Hematopoietic multipotent progenitor cell (in vitro differentiated cells): ENCODE measurements at regions not wholly inside any gene's neighbourhood (a gene's known extent, or its start where the extent isn't known, plus 50 kb on each side); places are given as distances from the start of the nearest gene placed in this dataset.
A peak's percentile ranks its signal among the peaks of the same experiment; 100 is the strongest.

Experiments
- DNase-seq, 3 donors: peaks; one replicate each; pipeline ENCODE4 v3.0.0-alpha.2; 2011 to 2015; ENCODE audit warnings: low read depth in 2 of 3, low spot score in 2 of 3

DNA sequence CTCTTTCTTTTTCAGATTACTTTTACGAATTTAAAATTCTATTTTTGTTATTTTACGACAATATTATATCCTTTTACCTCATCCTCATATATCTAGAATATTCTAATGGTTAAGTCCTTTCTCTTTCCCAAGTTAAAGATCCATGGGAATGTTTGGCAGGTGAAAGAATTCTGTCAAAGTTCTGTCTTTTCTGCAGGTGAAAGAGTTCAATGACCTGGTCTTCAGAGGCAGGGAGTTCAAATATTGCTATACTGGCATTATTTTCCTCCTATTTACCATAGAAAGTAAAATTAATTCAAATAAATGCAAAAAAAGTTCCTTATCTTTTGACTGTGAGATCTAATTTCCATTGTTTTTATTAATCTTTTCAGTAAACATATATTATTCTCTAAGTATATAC, 194.3 kb downstream of the ARL4A start:
- DNase-seq = no peak

DNA sequence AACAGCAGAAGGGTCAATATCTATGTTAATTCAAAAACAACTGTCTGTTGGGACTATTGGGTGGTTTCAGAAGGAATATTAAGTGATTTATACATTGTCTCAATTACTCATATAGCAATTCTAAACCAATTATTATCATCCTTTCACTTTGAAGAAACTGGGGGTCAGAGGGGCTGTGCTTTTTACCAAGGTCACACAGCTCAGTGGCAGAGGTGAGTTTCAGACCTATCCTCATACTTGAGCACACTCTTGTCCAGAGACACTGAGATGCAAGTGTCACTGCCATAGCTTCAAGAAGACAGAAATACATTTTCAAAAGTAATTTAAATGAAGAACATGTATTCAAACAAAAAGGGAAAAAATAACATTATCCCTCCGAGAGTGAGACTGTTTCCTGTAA, 195.3 kb downstream of the ARL4A start:
- no peak for DNase-seq

DNA sequence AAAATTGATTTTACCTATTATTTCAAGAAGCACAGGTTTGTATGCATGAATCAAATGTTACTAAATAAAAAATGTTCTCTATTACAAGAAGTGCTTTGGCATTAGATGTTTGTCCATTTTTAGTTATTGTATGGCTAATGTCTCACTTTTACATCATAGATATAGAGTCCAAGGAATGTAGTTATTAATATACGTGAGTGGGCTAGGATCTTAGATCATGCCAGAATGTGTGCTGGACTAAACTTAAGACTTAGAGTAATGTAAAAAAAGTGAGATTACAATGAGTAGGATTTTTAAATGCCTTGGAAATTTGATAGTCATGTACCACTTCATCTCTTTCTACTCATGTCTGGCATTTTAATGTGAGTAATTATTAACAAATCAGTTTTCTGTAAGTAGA, 196.6 kb downstream of the ARL4A start:
- DNase-seq = no peak

DNA sequence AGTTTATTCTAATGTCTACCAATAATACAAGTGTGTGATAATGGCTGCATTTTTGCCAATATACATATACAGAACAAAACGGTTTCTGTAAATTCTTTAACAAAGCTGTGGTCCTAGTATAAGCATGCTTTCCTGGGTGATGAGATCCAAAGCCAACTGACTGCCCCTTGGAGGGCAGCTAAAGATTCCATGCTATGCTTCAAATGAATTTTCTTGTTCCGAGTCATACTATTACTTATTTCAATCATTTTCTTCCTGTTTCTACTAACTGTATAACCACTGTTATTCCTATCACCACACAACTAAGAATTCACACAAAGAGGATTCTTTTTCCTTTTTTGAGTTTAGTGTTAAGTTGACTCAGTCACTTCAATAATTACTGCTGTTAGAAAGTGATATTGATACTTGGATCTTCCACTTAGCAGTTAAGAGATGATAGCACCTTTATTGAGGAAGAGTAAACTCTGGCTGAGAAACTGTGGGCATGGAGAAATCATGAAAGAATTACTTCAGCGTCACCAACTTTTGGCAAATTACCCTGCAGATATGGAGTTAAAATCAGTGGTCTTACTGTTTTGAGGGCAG, 197.5 kb downstream of the ARL4A start:
- DNase-seq = no peak

DNA sequence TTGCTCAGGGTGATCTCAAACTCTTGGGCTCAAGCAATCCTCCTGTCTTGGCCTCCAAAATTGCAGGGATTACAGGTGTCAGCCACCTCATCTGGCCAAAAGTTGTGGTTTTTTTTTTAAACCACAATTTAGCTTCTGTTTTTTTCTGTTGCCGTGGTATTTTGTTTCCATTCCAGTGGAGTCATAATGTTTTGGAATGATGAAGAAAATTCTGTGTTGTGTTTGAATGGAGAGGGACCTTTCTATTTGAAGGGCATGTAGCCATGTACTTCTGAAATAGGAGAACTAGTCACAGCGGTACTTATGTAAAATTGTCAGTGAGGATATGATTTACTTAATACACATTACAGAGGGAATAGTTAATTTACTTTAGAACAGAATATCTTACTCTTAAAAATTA, 201.3 kb downstream of the ARL4A start:
- peak in 1 of 3 donors; percentile 34 for DNase-seq

DNA sequence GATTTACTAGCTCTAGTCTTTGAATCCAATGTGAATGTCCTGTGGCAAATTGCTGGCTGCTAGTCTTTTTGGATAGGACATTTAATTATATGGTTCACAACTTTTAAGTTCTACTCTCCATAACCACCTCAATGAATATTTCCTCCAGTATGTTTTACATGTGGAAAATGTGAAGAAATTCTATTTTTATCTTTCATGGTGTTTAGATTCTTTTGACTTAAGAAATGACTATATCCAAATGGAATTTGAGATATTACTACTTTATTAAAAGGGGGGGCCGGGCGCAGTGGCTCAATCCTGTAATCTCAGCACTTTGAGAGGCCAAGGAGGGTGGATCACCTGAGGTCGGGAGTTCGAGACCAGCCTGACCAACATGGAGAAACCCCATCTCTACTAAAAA, 202.0 kb downstream of the ARL4A start:
- DNase-seq = no peak

DNA sequence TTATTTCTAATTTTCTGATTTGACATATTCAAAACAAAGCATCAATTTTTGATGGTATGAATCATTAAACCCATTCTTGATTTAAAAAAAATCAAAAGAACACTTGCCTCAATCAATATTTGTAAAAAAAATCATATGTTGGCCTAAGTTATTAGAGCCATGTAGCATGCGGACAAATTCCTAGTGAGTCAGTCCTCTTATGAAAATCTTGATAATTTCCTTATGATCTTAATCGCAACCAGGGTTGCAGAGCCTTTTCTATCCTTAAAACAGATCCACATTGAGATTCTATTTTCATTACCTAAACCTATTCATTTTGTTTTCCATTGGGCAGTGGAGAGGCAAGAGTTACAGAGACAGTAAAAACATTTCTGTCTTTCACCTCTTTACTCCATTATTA, 203.2 kb downstream of the ARL4A start:
- DNase-seq = no peak

DNA sequence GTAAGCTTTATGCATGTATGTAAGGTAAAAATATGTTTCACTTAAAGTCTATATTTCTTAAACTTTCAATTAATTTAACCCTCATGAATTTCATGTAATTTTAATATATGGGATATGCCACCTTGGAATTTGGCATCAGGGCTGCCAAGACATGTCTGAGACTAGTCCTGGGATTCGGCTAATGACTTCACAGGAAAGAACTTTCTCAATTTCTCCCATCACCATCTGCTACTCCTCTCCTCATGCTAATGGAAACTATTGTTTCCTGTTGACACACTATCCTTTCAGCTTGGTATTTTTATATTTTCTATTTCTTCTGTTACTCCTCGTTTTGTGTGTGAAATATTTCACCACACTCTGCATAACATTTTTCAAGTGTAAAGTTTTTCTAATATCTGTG, 205.9 kb downstream of the ARL4A start:
- DNase-seq = no peak

DNA sequence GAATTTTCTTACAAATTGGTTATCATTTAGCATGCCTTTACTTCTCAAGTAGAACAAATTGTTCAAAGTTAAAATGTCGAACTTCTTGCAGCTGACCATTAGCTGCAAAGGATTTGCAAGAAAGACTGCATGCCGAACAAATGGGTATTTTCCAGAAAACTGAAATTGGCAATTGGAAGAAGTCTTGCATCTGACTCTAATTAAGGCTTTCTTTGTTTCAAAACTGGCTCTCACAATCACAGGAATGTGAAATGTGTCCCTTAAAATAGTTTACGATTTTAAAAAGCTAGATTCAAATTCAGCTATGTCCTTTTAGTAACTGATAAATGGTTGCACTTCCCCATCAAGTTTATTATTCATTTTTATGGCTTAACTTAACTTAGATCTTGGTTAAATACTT, 207.9 kb downstream of the ARL4A start:
- DNase-seq = no peak

DNA sequence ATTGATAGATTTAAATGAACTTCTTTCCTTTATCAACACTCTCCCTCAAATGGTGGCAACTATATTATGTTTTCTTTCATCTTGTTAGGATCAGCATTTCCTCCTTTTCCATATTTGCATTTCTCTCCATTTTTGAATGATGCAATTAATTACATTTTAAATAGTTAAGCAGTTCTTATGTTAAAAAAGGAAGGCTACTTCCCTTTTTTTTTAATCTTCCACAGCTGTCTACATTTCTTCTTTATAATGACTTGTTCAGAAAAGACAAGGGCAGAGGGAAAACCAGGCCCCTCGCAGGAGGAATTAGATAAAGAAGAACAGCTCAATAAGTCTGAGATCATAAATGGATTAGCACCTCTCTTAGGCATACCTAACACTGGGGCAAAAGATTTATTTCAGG, 208.9 kb downstream of the ARL4A start:
- DNase-seq = peak in 2 of 3 donors; percentile 0 to 21

DNA sequence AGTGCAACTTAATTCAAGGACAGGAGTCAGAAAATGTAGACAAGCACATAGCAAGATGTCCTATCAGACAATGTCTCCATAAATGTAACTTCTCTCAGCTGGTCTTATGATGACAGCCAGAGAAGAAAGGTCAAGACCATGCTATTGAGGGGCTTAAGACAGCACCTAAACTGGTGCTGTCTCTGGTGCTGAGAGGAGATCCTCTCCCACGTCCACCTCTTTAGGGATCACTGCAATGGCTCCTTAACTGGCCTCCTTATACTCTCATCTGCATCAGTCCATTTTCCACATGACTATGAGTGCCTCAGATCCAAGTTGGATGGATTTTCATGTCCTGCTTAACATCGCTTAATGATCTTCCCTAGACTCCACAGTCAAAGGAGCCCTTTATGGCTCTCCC, 210.6 kb downstream of the ARL4A start:
- DNase-seq = no peak

DNA sequence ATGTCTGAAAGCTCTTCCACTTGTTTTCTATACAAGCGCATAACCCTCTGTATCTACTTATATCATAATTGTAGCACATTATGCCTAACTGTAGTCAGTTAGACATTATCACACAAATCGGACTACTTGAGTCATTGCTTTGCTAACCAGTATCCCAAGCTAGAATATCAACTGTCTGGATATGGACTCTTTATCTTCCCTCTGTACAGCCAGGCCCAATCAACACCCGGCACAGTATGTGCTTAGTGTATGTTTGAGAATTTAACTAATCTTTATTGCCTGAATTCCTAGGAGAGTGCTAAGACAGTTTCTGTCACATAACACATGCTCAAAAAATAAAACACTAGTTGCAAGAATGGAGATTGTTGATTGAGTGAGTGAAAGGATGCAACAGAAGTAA, 211.2 kb downstream of the ARL4A start:
- no peak for DNase-seq

DNA sequence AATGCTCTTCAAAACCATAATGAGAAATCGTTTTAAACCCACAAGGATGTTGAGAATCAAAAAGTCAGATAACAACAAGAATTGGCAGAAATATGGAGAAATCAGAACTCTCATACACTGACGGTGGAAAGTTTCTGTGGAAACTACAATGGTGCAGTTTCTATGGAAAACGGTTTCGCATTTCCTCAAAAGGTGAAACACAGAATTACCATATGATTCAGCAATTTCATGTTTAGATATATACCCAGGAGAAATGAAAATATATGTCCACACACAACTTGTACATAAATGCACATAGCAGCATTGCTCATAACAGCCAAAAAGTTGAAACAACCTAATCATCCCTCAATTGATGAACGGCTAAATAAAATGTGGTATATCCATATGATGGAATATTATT, 218.2 kb downstream of the ARL4A start:
- DNase-seq = no peak

DNA sequence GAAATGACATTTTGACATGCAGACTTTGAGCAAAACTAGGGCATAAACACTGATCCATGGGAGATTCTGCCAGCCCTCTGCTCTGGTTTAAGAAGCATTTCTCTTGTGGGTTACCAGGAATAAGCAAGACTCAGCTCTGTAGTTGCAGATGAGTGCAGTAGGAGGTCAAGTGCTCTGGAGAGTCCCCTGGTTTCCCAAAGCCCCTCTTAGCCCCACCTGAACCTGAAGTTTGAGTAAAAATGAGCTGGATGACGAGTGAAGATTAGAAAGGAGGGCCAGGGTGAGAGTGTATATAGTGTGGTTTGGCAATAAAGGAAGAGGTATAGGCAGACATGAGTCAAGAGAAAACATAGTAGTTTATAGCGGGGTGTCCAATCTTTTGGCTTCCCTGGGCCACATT, 220.3 kb downstream of the ARL4A start:
- DNase-seq = no peak

DNA sequence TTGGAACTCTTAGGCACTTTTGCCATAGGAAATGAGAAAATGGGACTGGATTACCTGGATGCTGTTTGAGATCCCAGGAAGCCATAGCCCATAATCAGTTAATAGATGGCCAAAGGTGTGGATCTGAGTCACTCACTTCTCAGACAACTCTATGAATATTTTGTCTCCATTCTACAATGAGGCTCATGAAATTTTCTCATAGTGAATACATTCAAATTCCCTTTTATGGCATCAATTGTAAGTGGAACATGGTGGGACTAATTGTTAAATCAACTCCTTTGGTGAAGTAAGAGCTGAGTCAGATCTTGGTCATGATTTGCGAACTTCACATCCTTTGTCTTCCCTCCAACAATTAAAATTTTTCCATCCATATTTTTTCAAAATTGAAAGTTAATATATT, 222.1 kb downstream of the ARL4A start:
- DNase-seq = no peak

DNA sequence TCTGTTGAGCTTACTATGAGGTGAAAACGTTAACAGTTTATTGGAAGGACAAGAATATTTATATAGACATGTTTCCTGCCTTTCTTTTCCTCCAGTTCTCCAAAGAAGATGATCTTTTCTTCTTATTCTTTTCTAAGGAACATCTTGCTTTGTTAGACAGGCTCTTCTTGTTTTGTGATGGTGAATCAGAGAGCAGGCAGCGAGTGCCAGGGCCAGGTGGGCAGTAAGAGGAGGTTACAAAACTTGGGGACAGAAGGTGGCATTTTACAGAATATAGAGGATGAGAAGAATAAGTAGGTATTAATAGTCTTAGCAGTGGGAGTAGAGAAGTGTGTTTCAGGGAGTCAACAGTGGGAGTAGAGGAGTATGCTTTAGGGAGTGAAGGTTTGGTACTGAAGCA, 223.6 kb downstream of the ARL4A start:
- no peak for DNase-seq

DNA sequence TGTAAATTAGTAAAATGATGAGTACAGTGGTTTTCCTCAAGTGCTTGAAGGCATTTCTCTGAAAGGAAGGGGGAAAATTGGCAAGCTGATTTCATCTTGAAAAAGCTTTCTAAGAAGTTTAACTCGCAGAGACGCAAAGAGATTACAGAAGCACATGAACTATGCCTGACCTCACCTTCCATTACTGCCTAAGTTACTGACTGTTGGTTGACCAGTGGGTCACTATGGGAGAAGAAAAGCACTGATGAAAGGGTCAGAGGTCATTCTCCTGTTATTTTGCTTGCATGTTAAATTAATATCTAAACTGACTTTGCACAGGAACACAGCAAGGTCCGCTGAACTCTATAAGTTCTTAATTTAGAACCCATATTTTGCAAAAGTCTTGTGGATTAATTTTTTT, 225.6 kb downstream of the ARL4A start:
- DNase-seq = no peak

DNA sequence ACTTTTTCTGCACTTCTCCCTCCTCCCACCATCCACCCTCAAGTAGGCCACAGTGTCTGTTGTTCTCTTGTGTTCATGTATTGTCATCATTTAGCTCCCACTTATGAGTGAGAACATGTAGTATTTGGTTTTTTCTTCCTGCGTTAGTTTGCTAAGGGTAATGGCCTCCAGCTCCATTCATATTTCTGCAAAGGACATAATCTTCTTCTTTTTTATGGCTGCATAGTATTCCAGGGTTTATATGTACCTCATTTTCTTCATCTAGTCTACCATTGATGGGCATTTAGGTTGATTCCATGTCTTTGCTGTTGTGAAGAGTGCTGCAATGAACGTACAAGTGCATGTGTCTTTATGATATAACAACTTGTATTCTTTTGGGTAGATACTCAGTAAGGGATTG, 230.4 kb downstream of the ARL4A start:
- DNase-seq = no peak

DNA sequence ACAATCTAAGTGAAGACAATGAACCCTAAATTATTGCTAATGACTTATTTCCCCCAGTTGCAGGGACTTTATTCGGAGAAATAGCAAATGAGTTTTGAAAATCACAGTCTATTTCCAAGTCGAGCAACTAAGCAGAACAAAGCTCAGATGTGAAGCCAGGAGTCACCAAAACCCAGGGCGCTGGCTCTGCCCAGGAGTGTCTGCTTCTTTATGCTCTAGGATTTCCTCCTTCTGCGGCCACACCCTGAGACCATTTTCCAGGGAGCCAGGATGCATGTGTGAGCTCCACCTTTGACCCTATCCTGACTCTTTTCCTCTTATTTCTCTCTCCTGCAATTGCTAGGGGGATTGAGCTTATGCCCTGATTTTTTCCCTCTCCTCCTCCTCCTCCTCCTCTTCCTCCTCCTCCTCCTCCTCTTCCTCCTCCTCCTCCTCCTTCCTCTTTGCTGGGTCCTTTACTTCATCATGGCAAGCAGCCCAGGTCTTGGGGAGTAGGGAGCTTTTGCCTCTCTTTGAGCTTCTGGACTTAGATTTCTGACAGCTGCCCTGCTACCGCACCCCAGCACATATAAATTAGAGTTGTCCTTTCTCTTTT, 234.4 kb downstream of the ARL4A start:
- no peak for DNase-seq

DNA sequence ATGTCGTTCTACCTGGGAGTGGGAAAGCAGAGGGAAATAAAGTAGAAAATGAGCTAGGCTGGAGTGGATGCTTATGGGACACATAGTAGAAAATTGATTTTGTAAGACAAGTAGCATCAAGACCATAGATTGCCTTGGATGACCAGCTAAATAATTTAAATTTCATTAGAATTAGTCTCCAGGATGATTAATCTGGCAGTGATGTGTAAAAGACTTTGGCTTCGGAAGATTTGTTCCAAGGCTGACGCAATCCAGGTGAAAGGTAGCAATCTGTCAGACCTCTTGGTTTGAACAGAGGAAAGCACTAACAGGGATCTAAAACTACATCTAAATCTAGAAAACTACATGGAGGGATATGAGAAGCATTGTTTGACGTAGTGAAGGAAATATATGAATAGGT, 236.5 kb downstream of the ARL4A start:
- no peak for DNase-seq

DNA sequence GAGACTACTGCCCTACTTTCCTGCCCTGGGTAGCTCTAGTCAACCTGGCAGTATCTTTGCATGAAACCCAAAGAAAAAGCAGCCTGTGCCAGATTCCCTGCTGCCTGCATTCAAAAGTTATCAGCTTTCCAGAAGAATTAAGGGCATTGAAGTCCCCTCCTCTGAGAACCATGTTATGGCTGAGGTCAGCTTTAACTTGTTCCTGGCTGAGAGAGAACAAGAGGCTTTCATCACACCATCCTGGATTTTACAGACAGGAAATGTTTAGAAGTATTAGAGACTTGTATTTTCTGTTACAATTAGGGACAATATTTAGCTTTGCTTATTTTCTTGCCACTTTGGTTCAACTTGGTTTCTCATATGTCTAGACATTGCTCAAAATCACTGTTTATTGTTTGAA, 238.8 kb downstream of the ARL4A start:
- no peak for DNase-seq

DNA sequence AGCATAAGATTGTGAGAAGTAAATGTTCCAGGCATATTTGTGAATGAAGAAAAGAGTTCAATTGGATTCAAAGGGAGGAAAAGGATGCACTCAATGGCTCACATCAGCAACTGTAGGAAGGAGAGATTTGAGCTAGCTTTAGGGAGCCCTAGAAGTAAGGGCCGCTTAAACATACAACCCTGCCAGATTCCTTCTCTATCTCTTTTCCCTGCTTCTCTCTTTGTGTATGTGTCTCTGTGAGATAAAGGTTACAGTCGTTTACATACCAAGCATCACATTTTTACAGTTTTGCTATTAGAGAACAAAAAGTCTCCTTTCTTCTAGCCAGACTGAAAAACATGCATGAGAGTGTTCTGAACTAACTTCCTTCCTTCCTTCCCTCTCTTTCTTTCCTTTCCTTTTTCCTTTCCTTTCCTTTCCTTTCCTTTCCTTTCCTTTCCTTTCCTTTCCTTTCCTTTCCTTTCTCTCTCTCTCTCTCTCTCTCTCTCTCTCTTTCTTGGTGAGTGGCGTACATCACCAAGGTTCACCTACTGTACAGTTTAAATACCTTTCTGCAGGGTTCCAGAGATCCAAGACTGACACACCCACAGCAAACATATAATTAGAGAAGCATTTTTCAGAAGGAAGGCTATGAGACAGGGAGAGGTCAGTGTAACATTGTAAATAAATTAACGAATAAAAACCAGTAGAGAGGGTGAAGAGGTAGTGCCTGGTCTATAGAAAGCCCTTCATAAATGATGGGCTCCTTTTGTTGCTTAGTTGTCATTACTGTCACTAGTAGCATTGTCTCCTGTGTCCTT, 240.4 kb downstream of the ARL4A start:
- DNase-seq = no peak
